ENCODE measurements at regions not wholly inside any gene's neighbourhood (a gene's known extent, or its start where the extent isn't known, plus 50 kb on each side); places are given as distances from the start of the nearest gene placed in this dataset.
A peak's percentile ranks its signal among the peaks of the same experiment; 100 is the strongest.
"Not testable (repeated sequence)": the region's sequence is repeated elsewhere in the genome, so short reads cannot be mapped to it uniquely, and the experiment has no call there.

DNA sequence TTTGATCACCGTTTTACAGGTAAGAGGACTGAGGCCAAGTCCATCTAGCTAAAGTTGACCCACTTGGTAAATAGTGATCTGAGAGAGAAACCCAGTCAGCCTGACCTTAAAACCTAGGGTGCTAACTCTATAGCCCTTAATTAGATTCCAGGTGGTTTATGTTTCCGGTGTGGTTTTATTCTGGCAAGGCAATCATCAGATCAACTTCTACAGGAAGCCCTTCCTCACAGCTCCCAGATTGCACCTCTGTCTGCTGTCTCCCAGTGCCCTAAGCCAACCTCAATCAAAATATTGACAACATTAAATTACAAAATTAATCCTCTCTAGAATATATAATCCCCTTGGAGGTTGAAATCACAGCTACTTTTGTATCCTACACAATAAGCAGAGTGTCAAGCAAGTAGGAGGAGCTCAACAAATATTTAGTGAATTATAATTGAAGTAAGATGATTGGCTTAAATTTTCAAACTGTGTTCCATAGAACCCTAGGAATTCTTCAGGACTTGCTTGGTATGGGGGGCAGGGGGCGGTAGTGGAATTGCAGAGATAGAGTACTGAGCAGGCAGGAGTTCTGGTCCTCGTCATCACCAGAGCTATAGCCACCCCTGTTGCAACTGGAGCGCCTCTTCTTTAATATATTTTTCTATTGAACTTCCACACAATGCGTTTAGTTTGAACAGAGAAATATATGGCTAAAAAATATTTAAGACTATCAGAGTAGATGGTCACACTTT lies 692.8 kb upstream of the LRRN3 start:
- H3K4me3 ChIP-seq (ENCODE audit: low read length), result no peak overlapping the region
- peak; percentile 2 for DNase-seq (ENCODE audit: low read depth, low spot score)

- no peak for DNase-seq (ENCODE audit: low read depth, low spot score)
- no peak overlapping the region for H3K4me3 ChIP-seq (ENCODE audit: low read length)
Measured at GRCh38 chr7:110399421-110399820, 691.5 kb upstream of the LRRN3 start.

DNA sequence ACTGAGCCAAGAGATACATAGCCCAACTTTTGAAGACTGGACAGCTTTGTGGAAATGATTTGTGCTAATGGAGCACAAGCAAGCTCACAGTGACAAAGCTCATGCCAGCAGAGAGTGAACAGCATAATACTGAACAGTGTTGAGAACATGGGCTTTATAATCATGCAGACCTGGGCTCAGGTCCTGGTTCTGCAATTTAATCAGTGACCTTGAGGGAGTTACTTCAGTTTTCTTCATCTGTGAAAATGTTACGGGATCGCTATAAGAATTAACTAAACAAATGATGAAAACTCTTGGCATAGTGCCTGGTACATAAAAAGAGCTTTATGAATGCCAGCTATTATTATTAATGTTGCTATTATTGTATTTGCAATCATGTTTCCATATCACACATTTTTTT lies 690.5 kb upstream of the LRRN3 start:
- no peak overlapping the region for H3K4me3 ChIP-seq (ENCODE audit: low read length)
- no peak for DNase-seq (ENCODE audit: low read depth, low spot score)

DNA sequence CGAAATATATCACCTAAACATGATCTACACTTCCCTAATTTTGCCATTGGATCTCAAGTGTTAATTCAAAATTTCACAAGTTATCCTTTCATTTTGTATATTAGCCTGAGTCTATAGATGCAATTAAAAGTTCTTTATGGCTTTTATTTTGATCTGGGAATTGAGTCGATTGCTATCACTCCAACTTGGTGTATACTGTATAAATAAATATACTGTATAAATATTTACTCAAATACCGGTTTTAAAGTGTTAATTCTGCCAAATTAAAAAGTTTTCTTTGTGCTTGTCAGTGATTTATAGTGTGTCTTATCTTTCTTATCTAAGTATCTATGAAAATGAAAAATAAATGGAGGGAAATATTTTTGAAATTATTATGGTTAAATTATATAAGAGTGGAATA lies 683.7 kb upstream of the LRRN3 start:
- no peak for DNase-seq (ENCODE audit: low read depth, low spot score)
- no peak overlapping the region for H3K4me3 ChIP-seq (ENCODE audit: low read length)

- no peak overlapping the region for H3K4me3 ChIP-seq (ENCODE audit: low read length)
- no peak for DNase-seq (ENCODE audit: low read depth, low spot score)
Measured at GRCh38 chr7:110407706-110408105, 683.2 kb upstream of the LRRN3 start.

DNA sequence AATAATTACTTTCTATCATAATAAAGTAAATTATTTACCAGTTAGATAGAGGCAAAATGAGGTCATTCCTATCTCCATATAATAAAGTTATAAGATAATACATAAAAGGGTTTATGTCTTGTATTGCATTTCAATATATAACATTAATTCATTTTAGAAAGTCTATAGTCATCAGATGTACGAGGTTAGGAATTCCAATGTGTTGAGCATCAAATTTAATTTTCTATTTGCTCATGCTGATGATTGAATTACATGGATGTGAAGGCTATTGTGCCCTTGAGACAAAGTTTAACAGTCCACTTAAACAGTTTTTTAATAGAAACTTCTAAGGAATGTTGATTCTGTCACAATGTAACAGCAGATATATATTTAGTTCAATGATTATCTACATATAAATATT lies 678.3 kb upstream of the LRRN3 start:
- DNase-seq (ENCODE audit: low read depth, low spot score), result no peak
- H3K4me3 ChIP-seq (ENCODE audit: low read length), result no peak overlapping the region

DNA sequence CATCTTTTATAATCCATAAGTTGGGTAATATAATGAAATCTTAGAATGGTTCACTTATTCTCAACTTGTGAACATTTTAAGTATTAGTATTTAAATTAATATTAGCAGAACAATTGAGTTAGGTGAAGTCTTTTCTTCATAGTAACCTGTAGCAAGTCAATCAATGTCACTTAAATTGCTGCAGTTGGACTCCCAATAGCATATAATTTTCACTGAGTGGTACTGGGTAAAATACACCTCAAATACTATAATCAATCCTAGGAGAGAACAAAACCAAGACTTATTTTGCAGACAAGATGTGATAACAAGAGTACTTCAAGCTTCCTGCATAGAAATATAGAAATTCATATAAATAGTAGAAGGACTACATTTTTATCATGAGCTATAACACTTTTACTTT lies 677.9 kb upstream of the LRRN3 start:
- no peak for DNase-seq (ENCODE audit: low read depth, low spot score)
- no peak overlapping the region for H3K4me3 ChIP-seq (ENCODE audit: low read length)

DNA sequence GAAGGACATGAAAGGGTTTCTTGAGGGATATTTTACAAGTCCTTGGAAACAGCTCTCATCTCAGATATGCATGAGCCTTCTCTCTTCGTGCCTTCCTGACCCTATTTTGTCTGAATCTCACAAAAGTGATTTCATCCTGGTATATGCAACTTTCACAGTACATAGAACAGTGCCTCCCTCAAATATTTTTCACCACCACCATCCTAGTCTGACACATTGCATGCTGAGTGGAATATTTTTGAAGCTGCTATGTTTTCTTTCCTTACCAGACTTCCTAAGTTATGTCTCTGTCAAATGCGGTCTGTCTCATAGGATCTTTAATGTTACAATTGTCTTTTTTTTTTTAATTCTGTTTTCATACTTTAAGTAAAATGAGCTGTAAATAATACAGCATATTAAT lies 673.3 kb upstream of the LRRN3 start:
- no peak overlapping the region for H3K4me3 ChIP-seq (ENCODE audit: low read length)
- DNase-seq (ENCODE audit: low read depth, low spot score), result no peak

DNA sequence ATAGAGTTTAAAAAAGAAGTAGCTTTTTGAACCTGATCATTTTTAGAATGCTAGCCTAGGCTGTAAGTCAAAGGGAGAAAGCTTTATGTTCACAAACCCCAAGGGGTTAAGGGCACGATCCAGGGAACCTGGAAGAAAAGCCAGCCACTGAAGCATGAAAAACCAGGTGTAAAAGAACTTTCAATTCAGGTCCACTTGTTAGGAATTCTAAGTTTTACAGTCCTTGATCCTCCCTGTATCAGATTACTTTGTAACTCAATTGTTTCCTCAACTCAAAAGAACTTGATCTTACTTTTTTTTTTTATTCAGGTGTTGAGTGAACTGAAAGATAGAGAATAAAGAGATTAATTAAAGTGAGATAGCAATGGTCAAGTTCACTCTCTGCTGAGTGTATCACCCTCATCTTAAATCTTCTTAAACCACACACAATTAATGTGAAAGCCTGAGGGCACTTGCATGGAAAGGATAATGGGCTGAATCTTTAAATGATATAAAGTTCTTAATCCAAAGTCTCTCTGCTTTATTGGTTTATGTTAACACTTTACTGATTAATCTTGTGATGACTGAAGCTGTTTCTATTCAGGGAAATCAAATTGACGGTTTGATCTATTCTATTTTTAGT lies 672.2 kb upstream of the LRRN3 start:
- H3K4me3 ChIP-seq (ENCODE audit: low read length), result no peak overlapping the region
- DNase-seq (ENCODE audit: low read depth, low spot score), result no peak

GRCh38 chr7:110420788-110421187 lies 670.1 kb upstream of the LRRN3 start:
- no peak overlapping the region for H3K4me3 ChIP-seq (ENCODE audit: low read length)
- no peak for DNase-seq (ENCODE audit: low read depth, low spot score)

GRCh38 chr7:110421490-110422241 lies 669.3 kb upstream of the LRRN3 start:
- DNase-seq (ENCODE audit: low read depth, low spot score), result no peak
- no peak overlapping the region for H3K4me3 ChIP-seq (ENCODE audit: low read length)

DNA sequence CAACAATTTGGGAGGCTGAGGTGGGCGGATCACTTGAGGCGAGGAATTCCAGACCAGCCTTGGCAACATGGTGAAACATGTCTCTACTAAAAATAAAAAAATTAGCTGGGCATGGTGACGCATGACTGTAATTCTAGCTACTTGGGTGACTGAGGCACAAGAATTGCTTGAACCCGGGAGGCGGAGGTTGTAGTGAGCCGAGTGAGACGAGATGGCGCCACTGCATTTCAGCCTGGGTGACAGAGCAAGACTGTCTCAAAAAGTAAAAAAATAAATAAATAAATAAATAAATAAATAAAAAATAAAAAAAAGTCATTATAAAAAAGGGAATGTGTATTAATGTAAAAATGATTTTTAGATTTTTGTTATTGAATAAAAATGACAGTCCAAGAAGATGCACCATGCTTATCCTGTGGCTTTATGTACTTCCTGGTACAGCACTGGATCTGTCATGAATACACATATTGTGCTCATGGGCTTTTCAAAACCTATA lies 658.8 kb upstream of the LRRN3 start:
- no peak overlapping the region for H3K4me3 ChIP-seq (ENCODE audit: low read length)
- DNase-seq (ENCODE audit: low read depth, low spot score), result no peak

- not testable (repeated sequence) for H3K4me3 ChIP-seq (ENCODE audit: low read length); DNase-seq (ENCODE audit: low read depth, low spot score)
Measured at GRCh38 chr7:110438926-110439325, 652.0 kb upstream of the LRRN3 start.

- H3K4me3 ChIP-seq (ENCODE audit: low read length), result no peak overlapping the region
- DNase-seq (ENCODE audit: low read depth, low spot score), result peak; percentile 39
Measured at GRCh38 chr7:110442381-110442837, 648.5 kb upstream of the LRRN3 start.

GRCh38 chr7:110446658-110447057 lies 644.3 kb upstream of the LRRN3 start:
- H3K4me3 ChIP-seq (ENCODE audit: low read length), result no peak overlapping the region
- no peak for DNase-seq (ENCODE audit: low read depth, low spot score)

- no peak overlapping the region for H3K4me3 ChIP-seq (ENCODE audit: low read length)
- no peak for DNase-seq (ENCODE audit: low read depth, low spot score)
Measured at GRCh38 chr7:110448918-110449317, 642.0 kb upstream of the LRRN3 start.

- no peak overlapping the region for H3K4me3 ChIP-seq (ENCODE audit: low read length)
- no peak for DNase-seq (ENCODE audit: low read depth, low spot score)
Measured at GRCh38 chr7:110454713-110455112, 636.2 kb upstream of the LRRN3 start.

DNA sequence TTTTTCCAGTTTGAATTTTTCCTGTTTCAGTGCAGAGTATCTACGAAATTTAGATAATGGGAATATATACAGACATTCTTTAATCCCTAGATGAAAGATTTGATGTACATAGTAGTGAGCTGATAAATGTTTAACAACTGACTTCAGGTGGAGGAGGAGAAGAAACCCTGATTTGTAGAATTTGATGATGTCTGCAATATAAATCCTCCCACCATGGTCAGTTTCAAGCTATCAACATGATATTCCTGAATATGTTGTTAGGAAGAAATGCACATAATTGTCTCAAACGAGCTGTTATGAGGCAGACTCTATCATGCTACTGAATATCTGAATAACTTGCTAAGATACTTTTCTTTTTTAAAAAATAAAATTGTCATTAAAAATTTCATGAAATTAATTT lies 629.3 kb upstream of the LRRN3 start:
- no peak for DNase-seq (ENCODE audit: low read depth, low spot score)
- H3K4me3 ChIP-seq (ENCODE audit: low read length), result no peak overlapping the region

GRCh38 chr7:110470420-110470819 lies 620.5 kb upstream of the LRRN3 start:
- H3K4me3 ChIP-seq (ENCODE audit: low read length), result no peak overlapping the region
- DNase-seq (ENCODE audit: low read depth, low spot score), result no peak

GRCh38 chr7:110472419-110472818 lies 618.5 kb upstream of the LRRN3 start:
- not testable (repeated sequence) for H3K4me3 ChIP-seq (ENCODE audit: low read length); DNase-seq (ENCODE audit: low read depth, low spot score)

Measured in Jurkat, Clone E6-1 (cell line).